Keratinocyte (primary cell): ENCODE measurements at regions not wholly inside any gene's neighbourhood (a gene's known extent, or its start where the extent isn't known, plus 50 kb on each side); places are given as distances from the start of the nearest gene placed in this dataset.

Experiments
- DNase-seq: peaks from one replicate; pipeline ENCODE4 v3.0.0-alpha.2; 2011; ENCODE audit warnings: low read depth, missing footprints, low spot score
- FAIRE-seq: peaks from 2 replicates; lab custom pipeline; 2011; peaks lifted over from hg19 to GRCh38; lab: Jason Lieb, UNC
- H2AFZ ChIP-seq: 2 replicates; pipeline ENCODE4 v1.6.0; 2012; ENCODE audit warnings: low read length, control low read depth, inconsistent platforms; ENCODE audit not compliant: control insufficient read depth
- H3K27ac ChIP-seq: 2 replicates; pipeline ENCODE4 v1.5.1; 2011; ENCODE audit warnings: low read length; ENCODE audit not compliant: control insufficient read depth, insufficient read depth
- H3K27me3 ChIP-seq: 3 replicates; pipeline ENCODE4 v1.6.0; 2011; ENCODE audit warnings: low read length; ENCODE audit not compliant: control insufficient read depth, insufficient read depth; ENCODE audit errors: extremely low read depth
- H3K36me3 ChIP-seq, 2 experiments: 2 replicates in 1 of 2; 3 replicates in 1 of 2; pipeline ENCODE4 v1.5.1; 2011; ENCODE audit warnings: low read length in 2 of 2, mild to moderate bottlenecking in 1 of 2; ENCODE audit not compliant: control insufficient read depth in 2 of 2, insufficient read depth in 2 of 2; ENCODE audit errors: extremely low read depth in 1 of 2
- H3K4me1 ChIP-seq: 3 replicates; pipeline ENCODE4 v1.5.1; 2011; ENCODE audit warnings: low read length; ENCODE audit not compliant: control insufficient read depth, insufficient read depth; ENCODE audit errors: extremely low read depth
- H3K4me2 ChIP-seq: 3 replicates; pipeline ENCODE4 v1.6.0; 2011; ENCODE audit warnings: low read depth, low read length; ENCODE audit not compliant: control insufficient read depth, insufficient read depth; ENCODE audit errors: extremely low read depth
- H3K4me3 ChIP-seq, 3 experiments: fragments of 200-600 bp in 1 of 3; sonication (generic) in 1 of 3; 2 replicates in 2 of 3; 3 replicates in 1 of 3; pipeline ENCODE4 v1.5.1; 2011 to 2016; ENCODE audit warnings: low read length in 3 of 3, mild to moderate bottlenecking in 3 of 3, control low read depth in 2 of 3, inconsistent platforms in 1 of 3, low read depth in 1 of 3, mixed read lengths in 1 of 3, mixed run types in 1 of 3, moderate library complexity in 1 of 3; ENCODE audit not compliant: control insufficient read depth in 2 of 3, insufficient read depth in 2 of 3; ENCODE audit errors: extremely low read depth in 1 of 3
- H3K79me2 ChIP-seq: 2 replicates; pipeline ENCODE4 v1.6.0; 2012; ENCODE audit warnings: low read length; ENCODE audit not compliant: control insufficient read depth, insufficient read depth
- H3K9ac ChIP-seq: 3 replicates; pipeline ENCODE4 v1.6.0; 2011; ENCODE audit warnings: low read length; ENCODE audit not compliant: control insufficient read depth, insufficient read depth; ENCODE audit errors: extremely low read depth
- H3K9me1 ChIP-seq: 3 replicates; pipeline ENCODE4 v1.6.0; 2011; ENCODE audit warnings: low read length; ENCODE audit not compliant: control insufficient read depth, insufficient read depth; ENCODE audit errors: extremely low read depth
- H3K9me3 ChIP-seq: 2 replicates; pipeline ENCODE4 v1.5.1; 2012; ENCODE audit warnings: low read depth, low read length; ENCODE audit not compliant: control insufficient read depth
- H4K20me1 ChIP-seq: 3 replicates; pipeline ENCODE4 v1.6.0; 2011; ENCODE audit warnings: low read length; ENCODE audit not compliant: control insufficient read depth, insufficient read depth; ENCODE audit errors: extremely low read depth
- EZH2 ChIP-seq: IDR thresholded peaks from one replicate; pipeline ENCODE4 v1.6.1; 2012; ENCODE audit warnings: inconsistent platforms, mild to moderate bottlenecking, low read length, moderate library complexity
- dilution Hi-C: fragments of 300-500 bp; cut with MboI; formaldehyde crosslinking; loops from one replicate; pipeline ENCODE4 v1.7.0; 2020; ENCODE audit warnings: low sequenced_read_pairs; ENCODE audit not compliant: extremely low pct_ligation_motif_present
- TF ChIP-seq, protein P1 (sequence below), 3 experiments: IDR thresholded peaks in 1 of 3; conservative IDR thresholded peaks in 1 of 3; optimal IDR thresholded peaks in 1 of 3; 2 replicates in 2 of 3; 3 replicates in 1 of 3; pipeline versions ENCODE3 to v1.5.1; 2011; ENCODE audit warnings: low read length in 3 of 3, mild to moderate bottlenecking in 3 of 3, moderate library complexity in 2 of 3, control low read depth in 1 of 3, inconsistent platforms in 1 of 3; ENCODE audit not compliant: insufficient read depth in 2 of 3; ENCODE audit errors: extremely low read depth in 1 of 3

DNA sequence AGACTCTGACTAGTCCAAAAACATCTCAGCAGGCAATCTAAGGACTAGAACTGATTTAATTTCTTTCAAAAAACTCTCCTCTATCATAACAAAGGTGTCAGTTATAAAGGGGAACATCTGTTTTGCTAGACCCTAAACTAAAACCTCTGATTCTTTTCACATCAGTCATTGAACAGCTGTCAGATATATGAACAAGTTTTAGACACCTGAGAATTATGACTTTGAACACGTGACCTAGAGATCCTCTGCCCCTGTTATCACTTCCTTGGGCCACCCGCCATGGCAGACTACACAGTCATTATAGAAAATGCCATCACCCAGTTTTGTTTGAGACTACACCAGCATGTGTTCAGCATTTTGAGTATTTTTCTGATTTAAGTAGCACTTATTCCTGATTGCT, 282.3 kb upstream of the TBL1XR1 start:
- Histone ChIP-seq H3K4me3 (no peak overlapping the region), H4K20me1 (no peaks in the 10 kb centered on the region), H3K27ac (no peak overlapping the region), H3K9me1 (no peaks in the 10 kb centered on the region), H3K9ac (no peak overlapping the region), H3K36me3 (no peaks in the 10 kb centered on the region), H3K79me2 (no peaks in the 10 kb centered on the region), H3K9me3 (no peaks in the 10 kb centered on the region), H3K4me2 (no peak overlapping the region), H3K27me3 (no peaks in the 10 kb centered on the region), H2AFZ (no peak overlapping the region), H3K4me1 (peaks cover 34% of the 10 kb centered on the region)
- DNase-seq (no peak), FAIRE-seq (no peak)
- dilution Hi-C loops = no loop called here
- no peak for TF ChIP-seq EZH2
- TF ChIP-seq, protein P1, sequence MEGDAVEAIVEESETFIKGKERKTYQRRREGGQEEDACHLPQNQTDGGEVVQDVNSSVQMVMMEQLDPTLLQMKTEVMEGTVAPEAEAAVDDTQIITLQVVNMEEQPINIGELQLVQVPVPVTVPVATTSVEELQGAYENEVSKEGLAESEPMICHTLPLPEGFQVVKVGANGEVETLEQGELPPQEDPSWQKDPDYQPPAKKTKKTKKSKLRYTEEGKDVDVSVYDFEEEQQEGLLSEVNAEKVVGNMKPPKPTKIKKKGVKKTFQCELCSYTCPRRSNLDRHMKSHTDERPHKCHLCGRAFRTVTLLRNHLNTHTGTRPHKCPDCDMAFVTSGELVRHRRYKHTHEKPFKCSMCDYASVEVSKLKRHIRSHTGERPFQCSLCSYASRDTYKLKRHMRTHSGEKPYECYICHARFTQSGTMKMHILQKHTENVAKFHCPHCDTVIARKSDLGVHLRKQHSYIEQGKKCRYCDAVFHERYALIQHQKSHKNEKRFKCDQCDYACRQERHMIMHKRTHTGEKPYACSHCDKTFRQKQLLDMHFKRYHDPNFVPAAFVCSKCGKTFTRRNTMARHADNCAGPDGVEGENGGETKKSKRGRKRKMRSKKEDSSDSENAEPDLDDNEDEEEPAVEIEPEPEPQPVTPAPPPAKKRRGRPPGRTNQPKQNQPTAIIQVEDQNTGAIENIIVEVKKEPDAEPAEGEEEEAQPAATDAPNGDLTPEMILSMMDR (optimal IDR thresholded peaks at IDR 0.05 in 1 of 3, IDR thresholded peaks at IDR 0.05 in 1 of 3, conservative IDR thresholded peaks at IDR 0.05 in 1 of 3; ENCODE audit: extremely low read depth in 1 of 3, insufficient read depth in 2 of 3, low read length in 3 of 3) = no peak

DNA sequence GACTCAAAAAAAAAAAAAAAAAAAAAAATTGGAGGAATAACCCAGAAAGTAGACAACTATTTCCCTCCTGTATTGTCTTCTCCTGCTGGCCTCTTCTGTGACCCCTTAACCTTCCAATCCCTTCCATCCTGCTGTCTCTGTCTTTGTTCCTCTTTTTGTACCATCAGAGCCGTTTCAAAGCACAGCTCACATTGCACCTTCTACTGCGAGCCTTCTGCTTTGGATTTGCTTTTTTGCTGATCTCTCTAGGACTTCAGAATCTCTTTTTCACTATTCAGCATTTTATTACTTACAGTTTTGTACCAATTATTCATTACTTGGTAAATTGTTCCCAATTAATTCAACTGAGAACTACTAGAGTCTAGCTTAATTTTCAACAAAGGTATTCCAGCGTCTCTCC, 284.0 kb upstream of the TBL1XR1 start:
- H3K4me1 ChIP-seq = peaks cover 34% of the 10 kb centered on the region
- no peak overlapping the region for H2AFZ ChIP-seq
- TF ChIP-seq EZH2 = no peak
- TF ChIP-seq, protein P1 (optimal IDR thresholded peaks at IDR 0.05 in 1 of 3, IDR thresholded peaks at IDR 0.05 in 1 of 3, conservative IDR thresholded peaks at IDR 0.05 in 1 of 3; ENCODE audit: extremely low read depth in 1 of 3, insufficient read depth in 2 of 3, low read length in 3 of 3) = no peak
- DNase-seq (no peak), FAIRE-seq (no peak)
- no peak overlapping the region for H3K4me3 ChIP-seq
- no peak overlapping the region for H3K4me2 ChIP-seq
- no peaks in the 10 kb centered on the region for H3K9me3 ChIP-seq
- no peak overlapping the region for H3K9ac ChIP-seq
- dilution Hi-C loops = no loop called here
- no peaks in the 10 kb centered on the region for H3K9me1 ChIP-seq
- no peaks in the 10 kb centered on the region for H3K27me3 ChIP-seq
- no peak overlapping the region for H3K27ac ChIP-seq
- H4K20me1 ChIP-seq = no peaks in the 10 kb centered on the region
- no peaks in the 10 kb centered on the region for H3K36me3 ChIP-seq
- no peaks in the 10 kb centered on the region for H3K79me2 ChIP-seq
